ENCODE measurements at regions not wholly inside any gene's neighbourhood (a gene's known extent, or its start where the extent isn't known, plus 50 kb on each side); places are given as distances from the start of the nearest gene placed in this dataset.
A peak's percentile ranks its signal among the peaks of the same experiment; 100 is the strongest.
"Not testable (repeated sequence)": the region's sequence is repeated elsewhere in the genome, so short reads cannot be mapped to it uniquely, and the experiment has no call there.

- DNase-seq (ENCODE audit: low spot score): peak; percentile 2
- no peak for TF ChIP-seq CTCF (IDR thresholded peaks at IDR 0.05; ENCODE audit: borderline replicate concordance, control extremely low read depth, extremely low read depth, insufficient read depth, missing control alignments)
- in situ Hi-C loops (cut with MboI; ENCODE audit: low sequenced_read_pairs, unreplicated experiment): no loop called here
Measured at GRCh38 chr7:56811081-56811480, 321.2 kb downstream of the ZNF479 start.

DNA sequence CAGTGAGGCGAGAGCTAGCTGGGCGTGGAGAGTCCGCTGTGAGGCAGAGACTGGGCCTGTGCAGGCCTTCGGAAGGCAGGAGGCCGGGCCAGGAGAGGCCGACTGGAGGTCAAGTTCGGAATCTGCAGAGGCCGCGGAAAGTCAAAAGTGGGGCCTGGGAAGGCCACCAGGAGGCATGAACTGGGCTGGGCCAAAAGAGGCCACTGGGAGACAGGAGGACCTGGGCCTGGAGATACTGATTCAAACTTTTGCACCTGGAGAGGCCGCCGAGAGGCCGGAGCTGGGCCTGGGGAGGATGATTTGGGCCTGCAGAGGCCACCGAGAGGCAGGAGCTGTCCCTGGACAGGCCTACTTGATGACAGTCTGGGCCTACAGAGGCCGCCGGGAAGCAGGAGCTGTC, 321.8 kb downstream of the ZNF479 start:
- in situ Hi-C loops (cut with MboI; ENCODE audit: low sequenced_read_pairs, unreplicated experiment): no loop called here
- DNase-seq (ENCODE audit: low spot score): no peak
- no peak for TF ChIP-seq CTCF (IDR thresholded peaks at IDR 0.05; ENCODE audit: borderline replicate concordance, control extremely low read depth, extremely low read depth, insufficient read depth, missing control alignments)

GRCh38 chr7:56809734-56810133, 322.5 kb downstream of the ZNF479 start:
- in situ Hi-C loops (cut with MboI; ENCODE audit: low sequenced_read_pairs, unreplicated experiment); DNase-seq (ENCODE audit: low spot score): not testable (repeated sequence)

- DNase-seq (ENCODE audit: low spot score); in situ Hi-C loops (cut with MboI; ENCODE audit: low sequenced_read_pairs, unreplicated experiment): not testable (repeated sequence)
Measured at GRCh38 chr7:56804755-56805064, 327.5 kb downstream of the ZNF479 start.

GRCh38 chr7:56803965-56804754, 328.1 kb downstream of the ZNF479 start:
- DNase-seq (ENCODE audit: low spot score); in situ Hi-C loops (cut with MboI; ENCODE audit: low sequenced_read_pairs, unreplicated experiment): not testable (repeated sequence)

GRCh38 chr7:56803336-56803735, 328.9 kb downstream of the ZNF479 start:
- in situ Hi-C loops (cut with MboI; ENCODE audit: low sequenced_read_pairs, unreplicated experiment); DNase-seq (ENCODE audit: low spot score): not testable (repeated sequence)

DNA sequence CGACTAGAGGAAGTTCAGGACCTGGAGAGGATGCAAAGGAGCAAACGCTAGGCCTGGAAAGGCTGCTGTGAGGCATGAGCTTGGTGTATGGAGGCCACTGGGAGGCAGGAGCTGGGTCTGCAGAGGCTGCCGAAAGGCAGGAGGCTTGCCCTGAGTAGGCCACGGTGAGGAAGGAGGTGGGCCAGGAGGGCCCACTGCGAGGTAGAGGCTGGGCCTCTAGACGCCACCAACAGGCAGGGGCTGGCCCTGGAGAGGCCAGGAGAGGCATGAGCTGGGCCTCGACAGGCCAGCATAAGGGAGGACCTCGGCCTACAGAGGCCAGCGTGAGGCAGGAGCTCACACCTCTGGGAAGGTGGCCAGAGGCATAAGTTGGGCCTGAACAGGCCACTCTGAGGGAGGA, 330.0 kb downstream of the ZNF479 start:
- in situ Hi-C loops (cut with MboI; ENCODE audit: low sequenced_read_pairs, unreplicated experiment); DNase-seq (ENCODE audit: low spot score): not testable (repeated sequence)

GRCh38 chr7:56801774-56802173, 330.5 kb downstream of the ZNF479 start:
- in situ Hi-C loops (cut with MboI; ENCODE audit: low sequenced_read_pairs, unreplicated experiment): not testable (repeated sequence)

GRCh38 chr7:56798876-56799275, 333.4 kb downstream of the ZNF479 start:
- in situ Hi-C loops (cut with MboI; ENCODE audit: low sequenced_read_pairs, unreplicated experiment): not testable (repeated sequence)

More at GRCh38 chr7:56801774-56802173, 330.5 kb downstream of the ZNF479 start:
- DNase-seq (ENCODE audit: low spot score): not testable (repeated sequence)

GRCh38 chr7:56787474-56787873, 344.8 kb downstream of the ZNF479 start:
- DNase-seq (ENCODE audit: low spot score); in situ Hi-C loops (cut with MboI; ENCODE audit: low sequenced_read_pairs, unreplicated experiment): not testable (repeated sequence)

More at GRCh38 chr7:56798876-56799275, 333.4 kb downstream of the ZNF479 start:
- not testable (repeated sequence) for DNase-seq (ENCODE audit: low spot score)

All from GM13976 (cell line).